C4-2B (cell line): ENCODE measurements at regions not wholly inside any gene's neighbourhood (a gene's known extent, or its start where the extent isn't known, plus 50 kb on each side); places are given as distances from the start of the nearest gene placed in this dataset.

Experiments used
- CTCF ChIP-seq: fragments of 450-650 bp; conservative IDR thresholded peaks from 2 replicates; pipeline ENCODE4 v1.5.1; 2017; ENCODE audit warnings: mild to moderate bottlenecking
- ZFX ChIP-seq: fragments of 450-650 bp; IDR thresholded peaks from 2 replicates; pipeline ENCODE4 v1.6.1; 2017

DNA sequence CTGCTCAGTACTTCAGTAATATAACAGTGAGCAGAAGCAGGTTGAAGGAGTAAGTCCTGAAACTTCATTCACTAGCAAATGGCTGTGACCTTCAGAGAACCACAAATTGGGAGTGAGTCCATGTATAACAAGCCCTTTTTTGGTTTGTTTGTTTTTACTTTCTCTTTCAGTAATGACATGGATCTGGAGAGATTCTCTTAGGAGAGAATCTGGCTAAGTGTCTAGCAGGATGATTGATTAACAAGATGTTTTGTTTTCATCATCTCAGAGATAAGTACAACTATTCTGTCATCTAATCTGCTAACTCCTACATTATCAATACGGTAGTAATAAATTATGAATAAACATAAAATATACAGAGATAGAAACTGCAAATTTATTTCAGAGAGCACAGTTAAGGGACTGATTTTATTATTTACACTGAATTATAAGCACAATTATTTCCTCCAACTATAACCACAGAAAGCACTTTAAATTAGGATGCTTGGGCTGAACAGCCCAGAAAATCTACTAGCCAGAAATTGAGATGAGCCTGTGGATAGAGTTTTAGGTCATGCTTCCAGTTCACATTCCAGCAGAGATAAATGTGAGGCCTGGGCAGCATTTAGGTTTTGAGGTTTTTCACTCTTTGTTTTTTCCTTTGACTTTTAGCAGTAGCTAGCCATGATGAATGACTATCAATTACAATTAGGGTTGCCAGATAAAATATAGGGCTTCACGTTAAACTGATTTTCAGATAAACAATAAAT, 429.3 kb upstream of the FAT3 start:
- TF ChIP-seq ZFX (no peak), CTCF (no peak)
